HG03571 (cell line): ENCODE measurements at regions not wholly inside any gene's neighbourhood (a gene's known extent, or its start where the extent isn't known, plus 50 kb on each side); places are given as distances from the start of the nearest gene placed in this dataset.

Source experiments
- ATAC-seq: cut with Tn5 transposase; IDR thresholded peaks from one replicate; pipeline ENCODE4 v1.9.1; 2021; ENCODE audit not compliant: unreplicated experiment

GRCh38 chr10:120367341-120367740 is 89.7 kb upstream of the PLPP4 start:
- ATAC-seq, result no peak

GRCh38 chr10:120368338-120368737 is 88.7 kb upstream of the PLPP4 start:
- ATAC-seq, result no peak

GRCh38 chr10:120368927-120369326 is 88.1 kb upstream of the PLPP4 start:
- ATAC-seq, result no peak

- no peak for ATAC-seq
These were observed 87.2 kb upstream of the PLPP4 start for GRCh38 chr10:120369856-120370276.

- ATAC-seq, result no peak
These were observed 85.2 kb upstream of the PLPP4 start for GRCh38 chr10:120371856-120372255.

- ATAC-seq, result no peak
These were observed 84.1 kb upstream of the PLPP4 start for GRCh38 chr10:120372917-120373316.

GRCh38 chr10:120375666-120376065 is 81.4 kb upstream of the PLPP4 start:
- no peak for ATAC-seq

GRCh38 chr10:120381931-120382330 is 75.1 kb upstream of the PLPP4 start:
- no peak for ATAC-seq

GRCh38 chr10:120382360-120382759 is 74.7 kb upstream of the PLPP4 start:
- ATAC-seq, result no peak

GRCh38 chr10:120385992-120386391 is 71.0 kb upstream of the PLPP4 start:
- no peak for ATAC-seq

- no peak for ATAC-seq
These were observed 70.1 kb upstream of the PLPP4 start for GRCh38 chr10:120386896-120387295.

GRCh38 chr10:120387326-120387725 is 69.7 kb upstream of the PLPP4 start:
- ATAC-seq, result no peak

- no peak for ATAC-seq
These were observed 64.8 kb upstream of the PLPP4 start for GRCh38 chr10:120392245-120392644.

- no peak for ATAC-seq
These were observed 64.4 kb upstream of the PLPP4 start for GRCh38 chr10:120392671-120393079.

GRCh38 chr10:120394446-120394845 is 62.6 kb upstream of the PLPP4 start:
- ATAC-seq, result no peak

- ATAC-seq, result no peak
These were observed 60.8 kb upstream of the PLPP4 start for GRCh38 chr10:120396228-120396627.

- no peak for ATAC-seq
These were observed 58.8 kb upstream of the PLPP4 start for GRCh38 chr10:120398180-120398579.

- ATAC-seq, result no peak
These were observed 56.4 kb upstream of the PLPP4 start for GRCh38 chr10:120400601-120401000.

GRCh38 chr10:120402147-120402766 is 54.8 kb upstream of the PLPP4 start:
- no peak for ATAC-seq

- no peak for ATAC-seq
These were observed 53.9 kb upstream of the PLPP4 start for GRCh38 chr10:120403109-120403508.

- no peak for ATAC-seq
These were observed 50.7 kb upstream of the PLPP4 start for GRCh38 chr10:120406376-120406775.
